ENCODE measurements at regions not wholly inside any gene's neighbourhood (a gene's known extent, or its start where the extent isn't known, plus 50 kb on each side); places are given as distances from the start of the nearest gene placed in this dataset.

- Histone ChIP-seq H3K4me2 (ENCODE audit: insufficient read depth, low read length) (no peak overlapping the region), H3K9me3 (replicated peaks; ENCODE audit: control insufficient read depth, insufficient read depth, low read length) (no peaks in the 10 kb centered on the region), H3K4me1 (ENCODE audit: control insufficient read depth, extremely low read depth, insufficient read depth, low read length) (no peaks in the 10 kb centered on the region), H3K9ac (replicated peaks; ENCODE audit: extremely low read depth, insufficient read depth, low read length) (no peak overlapping the region), H3K27me3 (ENCODE audit: control insufficient read depth in 2 of 2, insufficient read depth in 2 of 2, low read length in 2 of 2) (no peaks in the 10 kb centered on the region), H3K4me3 (replicated peaks in 1 of 3; ENCODE audit: insufficient read depth in 1 of 3, low read depth in 1 of 3, low read length in 3 of 3) (no peak overlapping the region), H3K9me1 (replicated peaks; ENCODE audit: control insufficient read depth, extremely low read depth, insufficient read depth, low read length) (no peaks in the 10 kb centered on the region), H3K36me3 (ENCODE audit: control insufficient read depth in 2 of 2, extremely low read depth in 1 of 2, insufficient read depth in 2 of 2, low read length in 2 of 2) (no peaks in the 10 kb centered on the region), H3K27ac (ENCODE audit: insufficient read depth, low read depth, low read length) (no peak overlapping the region), H4K20me1 (replicated peaks; ENCODE audit: control insufficient read depth, extremely low read depth, insufficient read depth, low read length) (no peaks in the 10 kb centered on the region), H3K79me2 (ENCODE audit: control insufficient read depth, insufficient read depth, low read length) (no peaks in the 10 kb centered on the region), H2AFZ (ENCODE audit: low read depth, low read length) (no peak overlapping the region)
- intact Hi-C loops (cut with micrococcal nuclease): no loop called here
- POLR2A ChIA-PET: no interaction called here
- DNase-seq (ENCODE audit: low read depth, low spot score): no peak
- CTCF ChIA-PET: no interaction called here
- BruUV-seq (replicated peaks): no TSS peak
- dilution Hi-C loops (cut with MboI; ENCODE audit: extremely low pct_ligation_motif_present, low sequenced_read_pairs): no loop called here
- TF ChIP-seq POLR2A (IDR thresholded peaks at IDR 0.05; ENCODE audit: low read depth, low read length): no peak
- no peak for TF ChIP-seq EZH2 (IDR thresholded peaks at IDR 0.05; ENCODE audit: borderline replicate concordance, low read depth, low read length, severe bottlenecking)
- no peak for FAIRE-seq
Measured at GRCh38 chr10:129272866-129273650, 194.0 kb upstream of the MGMT start.

- CTCF ChIA-PET: no interaction called here
- BruUV-seq (replicated peaks): no TSS peak
- no peaks in the 10 kb centered on the region for H3K9me1 ChIP-seq (replicated peaks; ENCODE audit: control insufficient read depth, extremely low read depth, insufficient read depth, low read length)
- H2AFZ ChIP-seq (ENCODE audit: low read depth, low read length): no peak overlapping the region
- H3K36me3 ChIP-seq (ENCODE audit: control insufficient read depth in 2 of 2, extremely low read depth in 1 of 2, insufficient read depth in 2 of 2, low read length in 2 of 2): no peaks in the 10 kb centered on the region
- H3K4me1 ChIP-seq (ENCODE audit: control insufficient read depth, extremely low read depth, insufficient read depth, low read length): no peaks in the 10 kb centered on the region
- no peak for TF ChIP-seq POLR2A (IDR thresholded peaks at IDR 0.05; ENCODE audit: low read depth, low read length)
- no peak for TF ChIP-seq FOS (IDR thresholded peaks at IDR 0.05; ENCODE audit: borderline replicate concordance, insufficient read depth, low read length)
- TF ChIP-seq JUN (IDR thresholded peaks at IDR 0.05; ENCODE audit: borderline replicate concordance, insufficient read depth, insufficient read length, low read depth): no peak
- TF ChIP-seq POLR2AphosphoS5 (IDR thresholded peaks at IDR 0.05; ENCODE audit: insufficient read depth, low read depth, low read length): no peak
- no peak for TF ChIP-seq MAX (IDR thresholded peaks at IDR 0.05; ENCODE audit: insufficient read depth, insufficient read length)
- TF ChIP-seq EZH2 (IDR thresholded peaks at IDR 0.05; ENCODE audit: borderline replicate concordance, low read depth, low read length, severe bottlenecking): no peak
- TF ChIP-seq MYC (IDR thresholded peaks at IDR 0.05; ENCODE audit: low read depth, low read length): no peak
- no peak for TF ChIP-seq GATA2 (IDR thresholded peaks at IDR 0.05; ENCODE audit: insufficient read depth, insufficient read length, low read depth, low read length)
- no peak for TF ChIP-seq CTCF (IDR thresholded peaks at IDR 0.05; ENCODE audit: extremely low read depth in 1 of 2, insufficient read depth in 1 of 2, low read depth in 1 of 2, low read length in 2 of 2)
- H3K9ac ChIP-seq (replicated peaks; ENCODE audit: extremely low read depth, insufficient read depth, low read length): no peak overlapping the region
- H3K27me3 ChIP-seq (ENCODE audit: control insufficient read depth in 2 of 2, insufficient read depth in 2 of 2, low read length in 2 of 2): no peaks in the 10 kb centered on the region
- FAIRE-seq: no peak
- H3K4me3 ChIP-seq (replicated peaks in 1 of 3; ENCODE audit: insufficient read depth in 1 of 3, low read depth in 1 of 3, low read length in 3 of 3): no peak overlapping the region
- no peak overlapping the region for H3K27ac ChIP-seq (ENCODE audit: insufficient read depth, low read depth, low read length)
- no peak for DNase-seq (ENCODE audit: low read depth, low spot score)
- H4K20me1 ChIP-seq (replicated peaks; ENCODE audit: control insufficient read depth, extremely low read depth, insufficient read depth, low read length): no peaks in the 10 kb centered on the region
- dilution Hi-C loops (cut with MboI; ENCODE audit: extremely low pct_ligation_motif_present, low sequenced_read_pairs): no loop called here
- intact Hi-C loops (cut with micrococcal nuclease): no loop called here
- no peaks in the 10 kb centered on the region for H3K79me2 ChIP-seq (ENCODE audit: control insufficient read depth, insufficient read depth, low read length)
- H3K9me3 ChIP-seq (replicated peaks; ENCODE audit: control insufficient read depth, insufficient read depth, low read length): no peaks in the 10 kb centered on the region
- POLR2A ChIA-PET: no interaction called here
- H3K4me2 ChIP-seq (ENCODE audit: insufficient read depth, low read length): no peak overlapping the region
Measured at GRCh38 chr10:129273860-129274259, 193.2 kb upstream of the MGMT start.
